ENCODE measurements at regions not wholly inside any gene's neighbourhood (a gene's known extent, or its start where the extent isn't known, plus 50 kb on each side); places are given as distances from the start of the nearest gene placed in this dataset.

DNA sequence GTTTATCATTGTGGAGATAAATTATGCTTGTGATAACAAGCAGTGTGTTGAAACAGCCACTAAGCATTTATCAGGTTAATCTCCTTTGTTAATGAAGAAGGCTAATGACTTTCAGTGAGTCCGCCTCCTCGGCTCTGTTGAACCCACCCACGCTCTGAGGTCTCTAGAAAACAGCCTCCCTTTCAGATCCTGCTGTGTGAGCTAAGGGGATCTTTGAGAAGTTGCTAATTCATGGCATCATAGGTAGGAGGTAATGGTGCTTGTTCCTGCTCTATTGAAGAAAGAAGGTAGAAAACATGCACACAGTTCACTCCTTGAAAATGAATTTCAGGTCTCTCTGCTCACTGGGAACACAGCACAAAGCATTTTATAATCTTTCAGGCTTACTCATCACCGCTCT is 483.9 kb downstream of the AACS start:
- Histone ChIP-seq H3K4me1 (ENCODE audit: insufficient read depth) (no peaks in the 10 kb centered on the region), H3K4me3 (no peak overlapping the region), H2AFZ (no peak overlapping the region), H3K9me2 (ENCODE audit: insufficient read depth) (no peaks in the 10 kb centered on the region), H3K36me3 (ENCODE audit: insufficient read depth) (no peaks in the 10 kb centered on the region), H3K4me2 (no peak overlapping the region), H3K27me3 (ENCODE audit: insufficient read depth) (no peaks in the 10 kb centered on the region), H4K20me1 (replicated peaks; ENCODE audit: insufficient read depth) (no peaks in the 10 kb centered on the region), H3K27ac (ENCODE audit: low read depth) (no peak overlapping the region), H3F3A (replicated peaks; ENCODE audit: low read depth) (no peaks in the 10 kb centered on the region), H3K79me2 (replicated peaks; ENCODE audit: insufficient read depth) (no peaks in the 10 kb centered on the region)
- Mint-ChIP-seq H3K4me3 (no peak overlapping the region), H3K9me3 (peaks cover 3% of the 10 kb centered on the region; the same call in 1 of the 3 replicates), H3K36me3 (ENCODE audit: low read depth) (peaks cover 26% of the 10 kb centered on the region), H3K27me3 (ENCODE audit: insufficient read depth, low read depth, poor library complexity) (peaks cover 2% of the 10 kb centered on the region), H3K4me1 (peaks cover 29% of the 10 kb centered on the region), H3K27ac (no peak overlapping the region)
- ATAC-seq = peak; percentile 35; the same call in 1 of the 3 replicates
- no peak for DNase-seq (ENCODE audit: low spot score)
- no peak for TF ChIP-seq EZH2 (IDR thresholded peaks at IDR 0.05; ENCODE audit: low read depth, unreplicated experiment)
- TF ChIP-seq CREB1 (CRISPR knock-in tag; IDR thresholded peaks at IDR 0.05; ENCODE audit: low read depth) = no peak
- TF ChIP-seq, protein P1, sequence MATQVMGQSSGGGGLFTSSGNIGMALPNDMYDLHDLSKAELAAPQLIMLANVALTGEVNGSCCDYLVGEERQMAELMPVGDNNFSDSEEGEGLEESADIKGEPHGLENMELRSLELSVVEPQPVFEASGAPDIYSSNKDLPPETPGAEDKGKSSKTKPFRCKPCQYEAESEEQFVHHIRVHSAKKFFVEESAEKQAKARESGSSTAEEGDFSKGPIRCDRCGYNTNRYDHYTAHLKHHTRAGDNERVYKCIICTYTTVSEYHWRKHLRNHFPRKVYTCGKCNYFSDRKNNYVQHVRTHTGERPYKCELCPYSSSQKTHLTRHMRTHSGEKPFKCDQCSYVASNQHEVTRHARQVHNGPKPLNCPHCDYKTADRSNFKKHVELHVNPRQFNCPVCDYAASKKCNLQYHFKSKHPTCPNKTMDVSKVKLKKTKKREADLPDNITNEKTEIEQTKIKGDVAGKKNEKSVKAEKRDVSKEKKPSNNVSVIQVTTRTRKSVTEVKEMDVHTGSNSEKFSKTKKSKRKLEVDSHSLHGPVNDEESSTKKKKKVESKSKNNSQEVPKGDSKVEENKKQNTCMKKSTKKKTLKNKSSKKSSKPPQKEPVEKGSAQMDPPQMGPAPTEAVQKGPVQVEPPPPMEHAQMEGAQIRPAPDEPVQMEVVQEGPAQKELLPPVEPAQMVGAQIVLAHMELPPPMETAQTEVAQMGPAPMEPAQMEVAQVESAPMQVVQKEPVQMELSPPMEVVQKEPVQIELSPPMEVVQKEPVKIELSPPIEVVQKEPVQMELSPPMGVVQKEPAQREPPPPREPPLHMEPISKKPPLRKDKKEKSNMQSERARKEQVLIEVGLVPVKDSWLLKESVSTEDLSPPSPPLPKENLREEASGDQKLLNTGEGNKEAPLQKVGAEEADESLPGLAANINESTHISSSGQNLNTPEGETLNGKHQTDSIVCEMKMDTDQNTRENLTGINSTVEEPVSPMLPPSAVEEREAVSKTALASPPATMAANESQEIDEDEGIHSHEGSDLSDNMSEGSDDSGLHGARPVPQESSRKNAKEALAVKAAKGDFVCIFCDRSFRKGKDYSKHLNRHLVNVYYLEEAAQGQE (IDR thresholded peaks at IDR 0.05; ENCODE audit: unreplicated experiment) = no peak
- TF ChIP-seq, protein P2, sequence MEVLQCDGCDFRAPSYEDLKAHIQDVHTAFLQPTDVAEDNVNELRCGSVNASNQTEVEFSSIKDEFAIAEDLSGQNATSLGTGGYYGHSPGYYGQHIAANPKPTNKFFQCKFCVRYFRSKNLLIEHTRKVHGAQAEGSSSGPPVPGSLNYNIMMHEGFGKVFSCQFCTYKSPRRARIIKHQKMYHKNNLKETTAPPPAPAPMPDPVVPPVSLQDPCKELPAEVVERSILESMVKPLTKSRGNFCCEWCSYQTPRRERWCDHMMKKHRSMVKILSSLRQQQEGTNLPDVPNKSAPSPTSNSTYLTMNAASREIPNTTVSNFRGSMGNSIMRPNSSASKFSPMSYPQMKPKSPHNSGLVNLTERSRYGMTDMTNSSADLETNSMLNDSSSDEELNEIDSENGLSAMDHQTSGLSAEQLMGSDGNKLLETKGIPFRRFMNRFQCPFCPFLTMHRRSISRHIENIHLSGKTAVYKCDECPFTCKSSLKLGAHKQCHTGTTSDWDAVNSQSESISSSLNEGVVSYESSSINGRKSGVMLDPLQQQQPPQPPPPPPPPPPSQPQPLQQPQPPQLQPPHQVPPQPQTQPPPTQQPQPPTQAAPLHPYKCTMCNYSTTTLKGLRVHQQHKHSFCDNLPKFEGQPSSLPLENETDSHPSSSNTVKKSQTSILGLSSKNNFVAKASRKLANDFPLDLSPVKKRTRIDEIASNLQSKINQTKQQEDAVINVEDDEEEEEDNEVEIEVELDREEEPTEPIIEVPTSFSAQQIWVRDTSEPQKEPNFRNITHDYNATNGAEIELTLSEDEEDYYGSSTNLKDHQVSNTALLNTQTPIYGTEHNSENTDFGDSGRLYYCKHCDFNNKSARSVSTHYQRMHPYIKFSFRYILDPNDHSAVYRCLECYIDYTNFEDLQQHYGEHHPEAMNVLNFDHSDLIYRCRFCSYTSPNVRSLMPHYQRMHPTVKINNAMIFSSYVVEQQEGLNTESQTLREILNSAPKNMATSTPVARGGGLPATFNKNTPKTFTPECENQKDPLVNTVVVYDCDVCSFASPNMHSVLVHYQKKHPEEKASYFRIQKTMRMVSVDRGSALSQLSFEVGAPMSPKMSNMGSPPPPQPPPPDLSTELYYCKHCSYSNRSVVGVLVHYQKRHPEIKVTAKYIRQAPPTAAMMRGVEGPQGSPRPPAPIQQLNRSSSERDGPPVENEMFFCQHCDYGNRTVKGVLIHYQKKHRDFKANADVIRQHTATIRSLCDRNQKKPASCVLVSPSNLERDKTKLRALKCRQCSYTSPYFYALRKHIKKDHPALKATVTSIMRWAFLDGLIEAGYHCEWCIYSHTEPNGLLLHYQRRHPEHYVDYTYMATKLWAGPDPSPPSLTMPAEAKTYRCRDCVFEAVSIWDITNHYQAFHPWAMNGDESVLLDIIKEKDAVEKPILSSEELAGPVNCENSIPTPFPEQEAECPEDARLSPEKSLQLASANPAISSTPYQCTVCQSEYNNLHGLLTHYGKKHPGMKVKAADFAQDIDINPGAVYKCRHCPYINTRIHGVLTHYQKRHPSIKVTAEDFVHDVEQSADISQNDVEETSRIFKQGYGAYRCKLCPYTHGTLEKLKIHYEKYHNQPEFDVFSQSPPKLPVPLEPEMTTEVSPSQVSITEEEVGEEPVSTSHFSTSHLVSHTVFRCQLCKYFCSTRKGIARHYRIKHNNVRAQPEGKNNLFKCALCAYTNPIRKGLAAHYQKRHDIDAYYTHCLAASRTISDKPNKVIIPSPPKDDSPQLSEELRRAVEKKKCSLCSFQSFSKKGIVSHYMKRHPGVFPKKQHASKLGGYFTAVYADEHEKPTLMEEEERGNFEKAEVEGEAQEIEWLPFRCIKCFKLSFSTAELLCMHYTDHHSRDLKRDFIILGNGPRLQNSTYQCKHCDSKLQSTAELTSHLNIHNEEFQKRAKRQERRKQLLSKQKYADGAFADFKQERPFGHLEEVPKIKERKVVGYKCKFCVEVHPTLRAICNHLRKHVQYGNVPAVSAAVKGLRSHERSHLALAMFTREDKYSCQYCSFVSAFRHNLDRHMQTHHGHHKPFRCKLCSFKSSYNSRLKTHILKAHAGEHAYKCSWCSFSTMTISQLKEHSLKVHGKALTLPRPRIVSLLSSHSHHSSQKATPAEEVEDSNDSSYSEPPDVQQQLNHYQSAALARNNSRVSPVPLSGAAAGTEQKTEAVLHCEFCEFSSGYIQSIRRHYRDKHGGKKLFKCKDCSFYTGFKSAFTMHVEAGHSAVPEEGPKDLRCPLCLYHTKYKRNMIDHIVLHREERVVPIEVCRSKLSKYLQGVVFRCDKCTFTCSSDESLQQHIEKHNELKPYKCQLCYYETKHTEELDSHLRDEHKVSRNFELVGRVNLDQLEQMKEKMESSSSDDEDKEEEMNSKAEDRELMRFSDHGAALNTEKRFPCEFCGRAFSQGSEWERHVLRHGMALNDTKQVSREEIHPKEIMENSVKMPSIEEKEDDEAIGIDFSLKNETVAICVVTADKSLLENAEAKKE (CRISPR knock-in tag; IDR thresholded peaks at IDR 0.05) = no peak
- TF ChIP-seq STAT1 (IDR thresholded peaks at IDR 0.05; ENCODE audit: unreplicated experiment) = no peak
- TF ChIP-seq EZH2phosphoT487 (IDR thresholded peaks at IDR 0.05; ENCODE audit: unreplicated experiment) = no peak
- TF ChIP-seq, protein P3, sequence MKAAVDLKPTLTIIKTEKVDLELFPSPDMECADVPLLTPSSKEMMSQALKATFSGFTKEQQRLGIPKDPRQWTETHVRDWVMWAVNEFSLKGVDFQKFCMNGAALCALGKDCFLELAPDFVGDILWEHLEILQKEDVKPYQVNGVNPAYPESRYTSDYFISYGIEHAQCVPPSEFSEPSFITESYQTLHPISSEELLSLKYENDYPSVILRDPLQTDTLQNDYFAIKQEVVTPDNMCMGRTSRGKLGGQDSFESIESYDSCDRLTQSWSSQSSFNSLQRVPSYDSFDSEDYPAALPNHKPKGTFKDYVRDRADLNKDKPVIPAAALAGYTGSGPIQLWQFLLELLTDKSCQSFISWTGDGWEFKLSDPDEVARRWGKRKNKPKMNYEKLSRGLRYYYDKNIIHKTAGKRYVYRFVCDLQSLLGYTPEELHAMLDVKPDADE (IDR thresholded peaks at IDR 0.05) = no peak
- no peak for TF ChIP-seq JUNB (IDR thresholded peaks at IDR 0.05; ENCODE audit: unreplicated experiment)
- no peak for TF ChIP-seq NANOG (IDR thresholded peaks at IDR 0.05; ENCODE audit: borderline replicate concordance)
- TF ChIP-seq POLR2AphosphoS5 (IDR thresholded peaks at IDR 0.05; ENCODE audit: low read depth) = no peak
- TF ChIP-seq, protein P4, sequence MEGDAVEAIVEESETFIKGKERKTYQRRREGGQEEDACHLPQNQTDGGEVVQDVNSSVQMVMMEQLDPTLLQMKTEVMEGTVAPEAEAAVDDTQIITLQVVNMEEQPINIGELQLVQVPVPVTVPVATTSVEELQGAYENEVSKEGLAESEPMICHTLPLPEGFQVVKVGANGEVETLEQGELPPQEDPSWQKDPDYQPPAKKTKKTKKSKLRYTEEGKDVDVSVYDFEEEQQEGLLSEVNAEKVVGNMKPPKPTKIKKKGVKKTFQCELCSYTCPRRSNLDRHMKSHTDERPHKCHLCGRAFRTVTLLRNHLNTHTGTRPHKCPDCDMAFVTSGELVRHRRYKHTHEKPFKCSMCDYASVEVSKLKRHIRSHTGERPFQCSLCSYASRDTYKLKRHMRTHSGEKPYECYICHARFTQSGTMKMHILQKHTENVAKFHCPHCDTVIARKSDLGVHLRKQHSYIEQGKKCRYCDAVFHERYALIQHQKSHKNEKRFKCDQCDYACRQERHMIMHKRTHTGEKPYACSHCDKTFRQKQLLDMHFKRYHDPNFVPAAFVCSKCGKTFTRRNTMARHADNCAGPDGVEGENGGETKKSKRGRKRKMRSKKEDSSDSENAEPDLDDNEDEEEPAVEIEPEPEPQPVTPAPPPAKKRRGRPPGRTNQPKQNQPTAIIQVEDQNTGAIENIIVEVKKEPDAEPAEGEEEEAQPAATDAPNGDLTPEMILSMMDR (conservative IDR thresholded peaks at IDR 0.05; ENCODE audit: low read depth in 2 of 2) = no peak
- TF ChIP-seq ZNF114 (CRISPR knock-in tag; IDR thresholded peaks at IDR 0.05) = no peak
- no peak for TF ChIP-seq ZNF331 (CRISPR knock-in tag; IDR thresholded peaks at IDR 0.05; ENCODE audit: low read depth)
